ENCODE measurements at regions not wholly inside any gene's neighbourhood (a gene's known extent, or its start where the extent isn't known, plus 50 kb on each side); places are given as distances from the start of the nearest gene placed in this dataset.

DNA sequence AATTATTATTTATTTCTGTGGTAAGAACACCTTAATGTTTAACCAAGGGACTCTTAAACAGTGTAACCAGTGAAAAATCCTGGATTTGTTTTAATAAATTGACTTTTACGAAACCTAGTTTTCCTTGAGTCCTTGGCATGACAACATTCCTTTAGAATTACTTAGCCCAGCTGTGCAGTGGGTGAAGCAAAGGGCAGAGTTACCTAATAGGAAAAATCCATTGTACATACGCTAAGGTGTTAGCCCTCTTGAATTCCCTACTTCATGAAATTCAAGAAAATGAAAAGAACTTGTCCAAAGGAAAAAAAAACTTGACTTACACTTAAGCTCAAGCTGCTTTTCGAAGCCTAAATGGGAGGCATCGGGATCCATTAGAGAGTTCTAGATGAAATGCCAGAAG is 852.0 kb upstream of the ADAMTS5 start:
- H3K27me3 ChIP-seq (ENCODE audit: control insufficient read depth, insufficient read depth, low read length, poor library complexity, severe bottlenecking) = no peaks in the 10 kb centered on the region
- no peak overlapping the region for H3K9ac ChIP-seq (ENCODE audit: extremely low read depth, low read length, poor library complexity, severe bottlenecking)
- no peaks in the 10 kb centered on the region for H3K9me3 ChIP-seq (ENCODE audit: control insufficient read depth, low read length)
- TF ChIP-seq CTCF (conservative IDR thresholded peaks at IDR 0.05) = no peak
- Mint-ChIP-seq H3K4me3 (no peak overlapping the region), H3K4me1 (no peaks in the 10 kb centered on the region), H3K27me3 (ENCODE audit: insufficient read depth) (no peaks in the 10 kb centered on the region), H3K9me3 (no peaks in the 10 kb centered on the region), H3K27ac (no peak overlapping the region), H3K36me3 (ENCODE audit: low read depth) (no peaks in the 10 kb centered on the region)
- H3K27ac ChIP-seq (ENCODE audit: low read depth, low read length) = no peak overlapping the region
- 93 to 94% methylated on average over 4 of the region's 4 CpGs for WGBS, 2 experiments (ENCODE audit: insufficient coverage in 1 of 2, insufficient read length in 1 of 2)
- H3K36me3 ChIP-seq (ENCODE audit: control insufficient read depth, insufficient read depth, low read length) = no peaks in the 10 kb centered on the region
- H3K4me1 ChIP-seq (ENCODE audit: control insufficient read depth, insufficient read depth, low read length) = no peaks in the 10 kb centered on the region
- H3K4me3 ChIP-seq (ENCODE audit: low read length) = no peak overlapping the region
- DNase-seq = no peak

DNA sequence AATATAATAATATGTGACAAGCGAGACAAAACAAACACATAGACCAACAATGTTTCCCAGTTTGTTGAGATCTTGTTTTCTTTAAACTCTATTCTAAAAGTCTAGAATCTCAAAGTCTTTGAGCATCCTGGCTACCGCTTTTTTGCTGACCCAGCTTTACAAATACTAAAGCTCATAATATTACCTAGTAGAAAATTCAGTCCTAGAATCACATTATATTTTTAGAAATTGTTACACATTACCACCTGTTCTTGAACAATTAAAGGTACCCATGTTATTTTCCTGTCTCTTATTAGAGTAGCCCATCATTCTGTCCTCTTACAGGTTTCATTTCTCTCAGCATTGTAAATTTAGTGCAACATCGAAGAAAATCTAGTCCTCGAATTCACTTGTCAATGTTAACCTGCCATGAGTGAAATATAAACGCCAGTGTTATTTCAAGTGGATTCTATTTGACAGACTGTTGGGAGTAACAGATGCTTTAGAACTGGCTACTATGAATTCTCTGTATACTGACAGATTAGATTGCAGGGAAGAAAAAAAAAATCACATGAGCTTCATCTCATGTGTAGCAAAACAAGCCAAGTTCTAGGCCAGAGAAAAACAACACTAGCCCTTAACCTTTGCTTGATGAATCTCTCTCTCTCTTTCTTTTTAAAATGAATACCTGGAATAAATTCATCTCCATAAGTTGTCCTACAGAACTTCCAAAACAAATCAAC is 851.2 kb upstream of the ADAMTS5 start:
- no peak overlapping the region for H3K4me3 ChIP-seq (ENCODE audit: low read length)
- no peak for TF ChIP-seq CTCF (conservative IDR thresholded peaks at IDR 0.05)
- Mint-ChIP-seq H3K4me1 (no peaks in the 10 kb centered on the region), H3K27me3 (ENCODE audit: insufficient read depth) (no peaks in the 10 kb centered on the region), H3K4me3 (no peak overlapping the region), H3K36me3 (ENCODE audit: low read depth) (no peaks in the 10 kb centered on the region), H3K9me3 (no peaks in the 10 kb centered on the region), H3K27ac (no peak overlapping the region)
- H3K4me1 ChIP-seq (ENCODE audit: control insufficient read depth, insufficient read depth, low read length) = no peaks in the 10 kb centered on the region
- no peak for DNase-seq
- no peak overlapping the region for H3K27ac ChIP-seq (ENCODE audit: low read depth, low read length)
- no peaks in the 10 kb centered on the region for H3K27me3 ChIP-seq (ENCODE audit: control insufficient read depth, insufficient read depth, low read length, poor library complexity, severe bottlenecking)
- H3K9me3 ChIP-seq (ENCODE audit: control insufficient read depth, low read length) = no peaks in the 10 kb centered on the region
- 94 to 97% methylated on average over 4 to 5 of the region's 5 CpGs for WGBS, 2 experiments (ENCODE audit: insufficient coverage in 1 of 2, insufficient read length in 1 of 2)
- H3K36me3 ChIP-seq (ENCODE audit: control insufficient read depth, insufficient read depth, low read length) = no peaks in the 10 kb centered on the region
- no peak overlapping the region for H3K9ac ChIP-seq (ENCODE audit: extremely low read depth, low read length, poor library complexity, severe bottlenecking)

DNA sequence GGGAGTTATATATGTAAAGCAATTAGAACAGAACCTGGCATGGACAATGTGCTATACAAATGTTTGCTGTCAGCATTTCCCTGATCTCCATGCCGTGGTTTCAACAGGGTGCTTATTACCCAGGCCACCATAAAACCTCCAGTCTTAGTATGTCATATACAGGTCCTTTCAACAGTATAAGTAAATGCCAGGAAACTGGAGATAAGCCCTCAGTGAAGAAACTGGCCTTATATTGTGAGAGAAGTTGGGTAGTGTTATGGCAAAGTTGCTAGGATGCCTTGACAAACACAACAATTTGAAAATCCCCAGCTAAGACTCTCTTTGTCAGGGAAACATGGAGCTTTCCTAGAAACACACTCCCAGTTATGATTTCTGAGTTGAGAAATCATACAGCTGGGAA is 850.2 kb upstream of the ADAMTS5 start:
- no peaks in the 10 kb centered on the region for H3K27me3 ChIP-seq (ENCODE audit: control insufficient read depth, insufficient read depth, low read length, poor library complexity, severe bottlenecking)
- no peaks in the 10 kb centered on the region for H3K4me1 ChIP-seq (ENCODE audit: control insufficient read depth, insufficient read depth, low read length)
- H3K4me3 ChIP-seq (ENCODE audit: low read length) = no peak overlapping the region
- Mint-ChIP-seq H3K27ac (no peak overlapping the region), H3K36me3 (ENCODE audit: low read depth) (no peaks in the 10 kb centered on the region), H3K9me3 (no peaks in the 10 kb centered on the region), H3K4me1 (no peaks in the 10 kb centered on the region), H3K27me3 (ENCODE audit: insufficient read depth) (no peaks in the 10 kb centered on the region), H3K4me3 (no peak overlapping the region)
- TF ChIP-seq CTCF (conservative IDR thresholded peaks at IDR 0.05) = no peak
- H3K36me3 ChIP-seq (ENCODE audit: control insufficient read depth, insufficient read depth, low read length) = no peaks in the 10 kb centered on the region
- 91% methylated on average over 1 of the region's 1 CpG; no CpG with 5 or more reads in 1 of the 2 experiments for WGBS, 2 experiments (ENCODE audit: insufficient coverage in 1 of 2, insufficient read length in 1 of 2)
- H3K27ac ChIP-seq (ENCODE audit: low read depth, low read length) = no peak overlapping the region
- DNase-seq = no peak
- no peaks in the 10 kb centered on the region for H3K9me3 ChIP-seq (ENCODE audit: control insufficient read depth, low read length)
- no peak overlapping the region for H3K9ac ChIP-seq (ENCODE audit: extremely low read depth, low read length, poor library complexity, severe bottlenecking)

All from endodermal cell (in vitro differentiated cells).